ENCODE measurements at regions not wholly inside any gene's neighbourhood (a gene's known extent, or its start where the extent isn't known, plus 50 kb on each side); places are given as distances from the start of the nearest gene placed in this dataset.

DNA sequence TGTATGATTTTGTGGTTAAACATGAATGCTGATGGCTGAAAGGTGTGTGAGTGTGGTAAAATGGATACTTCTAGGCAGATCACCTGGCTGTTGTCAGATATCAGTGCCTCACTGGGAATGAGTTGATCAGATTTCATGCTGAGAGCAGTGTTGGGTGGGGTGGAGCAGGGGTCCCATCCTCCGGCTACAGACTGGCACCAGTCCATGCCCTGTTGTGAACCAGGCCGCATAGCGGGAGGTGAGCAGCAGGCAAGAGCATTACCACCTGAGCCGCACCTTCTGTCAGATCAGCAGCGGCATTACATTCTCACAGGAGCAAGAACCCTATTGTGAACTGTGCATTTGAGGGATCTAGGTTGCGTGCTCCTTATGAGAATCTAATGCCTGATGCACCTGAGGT lies 78.7 kb downstream of the GLI2 start:
- TF ChIP-seq CTCF (conservative IDR thresholded peaks at IDR 0.05) (no peak), ZFX (IDR thresholded peaks at IDR 0.05) (no peak)

Data from C4-2B (cell line).